DOHH2 (cell line): ENCODE measurements at regions not wholly inside any gene's neighbourhood (a gene's known extent, or its start where the extent isn't known, plus 50 kb on each side); places are given as distances from the start of the nearest gene placed in this dataset.

Experiments used
- H3F3A ChIP-seq: fragments of 200-600 bp; sonication (generic), shearing (Covaris generic); 2 replicates; pipeline ENCODE4 v1.6.0; 2016; ENCODE audit warnings: antibody characterized with exemption, mild to moderate bottlenecking; ENCODE audit not compliant: control insufficient read depth, insufficient read depth
- H3K27ac ChIP-seq: fragments of 200-600 bp; sonication (generic); 2 replicates; pipeline ENCODE4 v1.5.1; 2014; ENCODE audit warnings: low read depth, mild to moderate bottlenecking, low read length, moderate library complexity
- H3K27me3 ChIP-seq: fragments of 200-600 bp; sonication (generic); 2 replicates; pipeline ENCODE4 v1.6.1; 2014; ENCODE audit warnings: mild to moderate bottlenecking, low read length, mixed read lengths; ENCODE audit not compliant: control insufficient read depth
- H3K36me3 ChIP-seq: fragments of 200-600 bp; sonication (generic); 2 replicates; pipeline ENCODE4 v1.6.1; 2014; ENCODE audit warnings: mild to moderate bottlenecking, low read length, moderate library complexity, mixed read lengths; ENCODE audit not compliant: control insufficient read depth
- H3K4me1 ChIP-seq: fragments of 200-600 bp; sonication (generic); 2 replicates; pipeline ENCODE4 v1.6.1; 2014; ENCODE audit warnings: mild to moderate bottlenecking, low read length, mixed read lengths; ENCODE audit not compliant: control insufficient read depth
- H3K4me2 ChIP-seq: fragments of 200-600 bp; sonication (generic); 2 replicates; pipeline ENCODE4 v1.6.0; 2014; ENCODE audit warnings: mild to moderate bottlenecking, low read length, moderate library complexity
- H3K4me3 ChIP-seq: fragments of 200-600 bp; sonication (generic); 2 replicates; pipeline ENCODE4 v1.5.1; 2014; ENCODE audit warnings: mild to moderate bottlenecking, low read length, mixed read lengths
- H3K79me2 ChIP-seq: fragments of 200-600 bp; sonication (generic); 2 replicates; pipeline ENCODE4 v1.6.1; 2014; ENCODE audit warnings: mild to moderate bottlenecking, low read length, mixed read lengths; ENCODE audit not compliant: control insufficient read depth
- H3K9me2 ChIP-seq: fragments of 200-600 bp; sonication (generic); replicated peaks from 2 replicates; pipeline ENCODE4 v1.6.1; 2014; ENCODE audit warnings: mild to moderate bottlenecking, low read length, mixed read lengths; ENCODE audit not compliant: control insufficient read depth
- H3K9me3 ChIP-seq: fragments of 200-600 bp; sonication (generic); 2 replicates; pipeline ENCODE4 v1.6.1; 2014; ENCODE audit warnings: antibody characterized with exemption, low read length, mixed read lengths; ENCODE audit not compliant: control insufficient read depth, insufficient read depth
- H4K20me1 ChIP-seq: fragments of 200-600 bp; sonication (generic); 2 replicates; pipeline ENCODE4 v1.6.0; 2014; ENCODE audit warnings: low read depth, mild to moderate bottlenecking, antibody characterized with exemption, low read length, moderate library complexity; ENCODE audit not compliant: control insufficient read depth, insufficient read depth
- EZH2phosphoT487 ChIP-seq: fragments of 200-600 bp; sonication (generic); IDR thresholded peaks from 2 replicates; pipeline ENCODE4 v1.6.1; 2017; ENCODE audit warnings: borderline replicate concordance, mild to moderate bottlenecking, antibody characterized with exemption, low read length, moderate library complexity, mixed read lengths
- TF ChIP-seq, protein P1 (sequence below): fragments of 200-600 bp; sonication (generic); IDR thresholded peaks from one replicate; pipeline ENCODE4 v1.5.1; 2014; ENCODE audit warnings: antibody characterized with exemption, mild to moderate bottlenecking, low read depth, low read length; ENCODE audit not compliant: poor library complexity, severe bottlenecking

DNA sequence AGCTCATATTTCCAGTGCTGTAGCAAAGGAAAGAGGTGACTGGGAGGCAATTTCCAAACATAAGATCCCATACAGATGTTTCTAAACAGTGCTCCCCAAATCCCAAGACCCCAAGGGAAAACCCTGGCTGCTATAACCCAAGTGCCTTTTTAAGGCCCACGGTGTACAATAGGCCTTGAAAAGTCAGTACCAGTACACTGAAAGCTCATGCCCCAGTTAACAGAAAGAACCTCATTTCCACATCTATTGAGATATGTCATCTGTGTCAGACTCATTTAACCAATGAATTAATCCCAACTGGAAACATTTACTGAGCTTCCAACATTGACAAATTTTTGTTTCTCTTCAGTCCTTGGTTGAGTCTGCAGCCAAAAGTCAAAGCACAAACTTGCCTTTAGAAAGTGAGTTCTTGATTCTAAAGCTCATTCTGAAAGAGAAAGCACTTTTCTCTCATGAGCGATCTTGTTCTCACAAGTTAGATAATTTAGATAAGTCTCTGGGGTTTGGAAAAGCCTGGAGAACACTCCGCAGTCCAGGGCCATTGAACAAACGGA lies 239.8 kb upstream of the ARHGAP20 start:
- Histone ChIP-seq H3K9me3 (no peaks in the 10 kb centered on the region), H3K4me3 (no peak overlapping the region), H3K36me3 (no peaks in the 10 kb centered on the region), H3K79me2 (no peaks in the 10 kb centered on the region), H3K9me2 (no peaks in the 10 kb centered on the region), H3K27me3 (no peaks in the 10 kb centered on the region), H3K4me1 (no peaks in the 10 kb centered on the region), H3K27ac (no peak overlapping the region), H3F3A (no peaks in the 10 kb centered on the region), H3K4me2 (no peak overlapping the region), H4K20me1 (no peaks in the 10 kb centered on the region)
- TF ChIP-seq EZH2phosphoT487 = no peak
- TF ChIP-seq, protein P1, sequence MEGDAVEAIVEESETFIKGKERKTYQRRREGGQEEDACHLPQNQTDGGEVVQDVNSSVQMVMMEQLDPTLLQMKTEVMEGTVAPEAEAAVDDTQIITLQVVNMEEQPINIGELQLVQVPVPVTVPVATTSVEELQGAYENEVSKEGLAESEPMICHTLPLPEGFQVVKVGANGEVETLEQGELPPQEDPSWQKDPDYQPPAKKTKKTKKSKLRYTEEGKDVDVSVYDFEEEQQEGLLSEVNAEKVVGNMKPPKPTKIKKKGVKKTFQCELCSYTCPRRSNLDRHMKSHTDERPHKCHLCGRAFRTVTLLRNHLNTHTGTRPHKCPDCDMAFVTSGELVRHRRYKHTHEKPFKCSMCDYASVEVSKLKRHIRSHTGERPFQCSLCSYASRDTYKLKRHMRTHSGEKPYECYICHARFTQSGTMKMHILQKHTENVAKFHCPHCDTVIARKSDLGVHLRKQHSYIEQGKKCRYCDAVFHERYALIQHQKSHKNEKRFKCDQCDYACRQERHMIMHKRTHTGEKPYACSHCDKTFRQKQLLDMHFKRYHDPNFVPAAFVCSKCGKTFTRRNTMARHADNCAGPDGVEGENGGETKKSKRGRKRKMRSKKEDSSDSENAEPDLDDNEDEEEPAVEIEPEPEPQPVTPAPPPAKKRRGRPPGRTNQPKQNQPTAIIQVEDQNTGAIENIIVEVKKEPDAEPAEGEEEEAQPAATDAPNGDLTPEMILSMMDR = no peak

DNA sequence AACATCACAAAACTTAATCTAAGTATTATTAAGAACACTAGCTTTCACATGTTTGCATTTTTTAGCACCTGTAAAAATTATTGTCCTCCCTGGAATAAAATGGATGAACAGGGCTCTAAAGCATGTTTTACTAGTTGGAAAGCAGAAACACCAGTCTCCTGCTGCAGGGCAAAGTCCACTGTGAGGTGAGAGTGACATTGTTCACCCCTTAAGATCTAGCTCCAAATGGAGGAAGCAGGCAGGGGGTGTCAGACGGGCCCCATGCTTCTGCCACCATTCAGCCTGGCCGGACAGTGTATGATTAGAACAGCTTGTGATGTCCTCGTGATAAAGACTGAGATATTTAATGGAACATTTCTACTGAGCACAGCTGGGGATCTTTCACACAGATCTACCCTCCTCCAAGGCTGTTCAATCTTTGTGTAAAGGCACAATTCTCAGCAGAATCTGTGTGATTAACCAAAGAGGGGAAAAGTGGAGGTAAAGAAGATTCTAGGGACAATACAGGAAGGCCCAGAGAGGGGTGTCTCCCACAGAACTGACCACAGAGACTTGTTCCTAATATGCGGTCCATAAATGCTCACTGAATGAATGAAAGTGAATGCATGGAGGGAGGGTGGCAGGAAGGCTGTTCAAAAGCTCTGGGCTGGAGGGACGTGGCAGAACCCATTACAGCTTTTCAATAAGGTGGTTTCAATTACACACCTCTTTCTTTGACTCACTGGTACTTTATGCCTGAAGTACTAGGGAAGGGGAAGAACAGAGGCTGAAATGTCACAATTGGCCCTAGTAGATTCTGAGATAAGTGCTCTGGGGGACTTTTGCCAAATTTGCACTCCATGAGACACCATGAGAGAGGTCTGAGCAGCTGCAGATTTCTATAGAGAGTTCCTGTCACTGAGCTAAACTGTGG lies 239.1 kb upstream of the ARHGAP20 start:
- TF ChIP-seq, protein P1 = no peak
- no peak for TF ChIP-seq EZH2phosphoT487
- no peak overlapping the region for H3K4me2 ChIP-seq
- no peaks in the 10 kb centered on the region for H3F3A ChIP-seq
- no peaks in the 10 kb centered on the region for H3K9me2 ChIP-seq
- no peaks in the 10 kb centered on the region for H3K4me1 ChIP-seq
- H3K27ac ChIP-seq = no peak overlapping the region
- H3K36me3 ChIP-seq = no peaks in the 10 kb centered on the region
- no peaks in the 10 kb centered on the region for H3K9me3 ChIP-seq
- no peaks in the 10 kb centered on the region for H4K20me1 ChIP-seq
- H3K79me2 ChIP-seq = no peaks in the 10 kb centered on the region
- H3K27me3 ChIP-seq = no peaks in the 10 kb centered on the region
- no peak overlapping the region for H3K4me3 ChIP-seq

DNA sequence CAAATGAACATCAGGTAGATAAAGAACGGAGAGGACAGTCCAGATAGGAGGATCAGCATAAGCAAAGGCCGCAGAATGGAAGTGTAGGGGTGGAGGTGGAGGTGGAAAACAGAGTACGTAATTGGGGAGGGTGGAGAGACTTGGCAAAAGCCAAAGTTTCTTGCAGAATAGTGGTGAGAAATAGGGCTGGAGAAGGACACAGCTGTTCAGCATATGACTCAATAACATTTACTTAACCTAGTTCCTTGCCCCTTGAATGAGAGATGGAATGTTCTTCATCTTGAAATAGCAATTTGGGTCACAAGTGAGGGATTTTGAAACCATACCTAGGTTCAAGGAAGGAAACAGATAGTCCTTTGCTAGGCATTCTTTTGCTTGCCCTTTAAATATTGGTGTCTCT lies 235.9 kb upstream of the ARHGAP20 start:
- TF ChIP-seq EZH2phosphoT487 = no peak
- TF ChIP-seq, protein P1 = no peak
- no peak overlapping the region for H3K4me2 ChIP-seq

More for the DNA sequence above, 235.9 kb upstream of the ARHGAP20 start:
- no peak overlapping the region for H3K27ac ChIP-seq
- no peaks in the 10 kb centered on the region for H3K36me3 ChIP-seq
- H3K4me1 ChIP-seq = no peaks in the 10 kb centered on the region
- H3K4me3 ChIP-seq = no peak overlapping the region
- no peaks in the 10 kb centered on the region for H3K9me3 ChIP-seq
- no peaks in the 10 kb centered on the region for H4K20me1 ChIP-seq
- H3K9me2 ChIP-seq = no peaks in the 10 kb centered on the region
- H3F3A ChIP-seq = no peaks in the 10 kb centered on the region
- H3K27me3 ChIP-seq = no peaks in the 10 kb centered on the region
- H3K79me2 ChIP-seq = no peaks in the 10 kb centered on the region
